GM12873 (cell line): ENCODE measurements at regions not wholly inside any gene's neighbourhood (a gene's known extent, or its start where the extent isn't known, plus 50 kb on each side); places are given as distances from the start of the nearest gene placed in this dataset.

Experiments used
- CTCF ChIP-seq: IDR thresholded peaks from 2 replicates; pipeline ENCODE4 v1.5.1; 2012; ENCODE audit warnings: low read depth, mild to moderate bottlenecking, moderate library complexity, low read length, control low read depth; ENCODE audit not compliant: insufficient read depth; ENCODE audit errors: missing control alignments

- no peak for TF ChIP-seq CTCF
Measured at GRCh38 chr21:27535188-27535587, 568.3 kb upstream of the ADAMTS5 start.

DNA sequence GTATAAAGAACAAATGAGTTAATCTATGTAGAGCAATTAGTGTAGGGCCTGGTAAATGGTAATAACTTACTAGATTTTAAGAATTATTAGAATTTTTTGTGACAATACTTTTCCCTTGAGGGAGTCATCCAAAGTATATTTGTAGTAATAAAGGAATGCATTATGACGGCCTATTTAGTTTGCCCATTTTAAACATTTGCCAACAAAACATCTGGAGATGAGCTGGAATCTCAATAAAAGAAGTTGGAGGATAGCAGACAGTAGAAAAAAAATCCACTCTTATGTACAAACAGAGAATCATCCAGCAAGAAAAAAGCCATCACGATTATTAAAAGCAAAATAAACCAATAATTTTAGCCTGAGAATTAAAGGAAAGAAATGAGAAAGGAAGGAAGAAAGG lies 567.3 kb upstream of the ADAMTS5 start:
- no peak for TF ChIP-seq CTCF

- TF ChIP-seq CTCF: no peak
Measured at GRCh38 chr21:27532076-27532475, 565.2 kb upstream of the ADAMTS5 start.

DNA sequence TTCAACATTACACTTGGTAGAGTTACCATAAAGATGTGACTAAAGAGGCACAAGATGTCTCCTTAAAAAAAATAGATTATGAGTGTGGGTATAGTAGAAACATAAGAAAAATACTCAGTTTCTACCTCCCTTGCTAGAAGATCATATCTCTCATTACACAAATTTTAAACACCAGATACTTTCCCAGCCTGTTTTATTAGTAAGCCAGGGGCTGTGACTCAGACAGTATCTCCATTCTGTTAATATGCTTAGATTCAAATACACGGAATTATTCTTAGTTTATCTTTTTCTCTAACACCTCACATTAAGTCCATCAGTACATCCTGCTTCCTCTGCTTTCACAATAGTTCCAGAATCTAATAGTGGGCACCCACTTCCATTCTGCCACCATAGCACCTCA lies 561.8 kb upstream of the ADAMTS5 start:
- TF ChIP-seq CTCF: no peak

DNA sequence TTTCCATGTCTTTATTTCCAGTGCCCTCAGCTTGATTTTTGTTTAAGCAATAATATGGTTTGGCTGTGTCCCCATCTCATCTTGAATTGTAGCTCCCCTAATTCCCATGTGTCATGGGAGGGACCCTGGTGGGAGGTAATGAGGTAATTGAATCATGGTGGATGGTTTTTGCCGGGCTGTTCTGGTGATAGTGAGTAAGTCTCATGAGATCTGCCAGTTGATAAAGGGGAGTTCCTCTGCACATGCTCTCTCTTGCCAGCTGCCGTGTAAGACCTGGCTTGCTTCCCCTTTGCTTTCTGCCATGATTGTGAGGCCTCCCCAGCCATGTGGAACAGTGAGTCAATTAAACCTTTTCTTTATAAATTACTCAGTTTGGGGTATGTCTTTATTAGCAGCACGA lies 559.6 kb upstream of the ADAMTS5 start:
- no peak for TF ChIP-seq CTCF

GRCh38 chr21:27525780-27526179 lies 558.9 kb upstream of the ADAMTS5 start:
- no peak for TF ChIP-seq CTCF

DNA sequence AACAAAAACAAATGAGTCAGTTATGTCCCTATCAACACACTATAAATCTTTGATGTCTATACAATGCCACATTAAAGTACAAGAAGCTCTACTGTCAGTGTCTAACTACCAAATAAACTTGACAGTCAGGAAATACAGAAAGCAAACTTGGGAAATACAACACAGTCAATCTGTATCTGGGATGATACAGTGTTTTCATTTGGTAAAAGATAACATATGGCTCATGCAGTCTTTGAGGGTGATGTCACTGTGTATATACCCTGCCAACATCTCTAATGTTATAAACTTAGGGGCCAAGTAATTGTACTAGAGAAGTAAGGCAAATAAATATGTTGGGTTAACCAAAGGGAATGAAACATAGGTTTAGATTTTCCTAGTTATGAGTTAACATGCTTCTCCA lies 552.5 kb upstream of the ADAMTS5 start:
- TF ChIP-seq CTCF: no peak

DNA sequence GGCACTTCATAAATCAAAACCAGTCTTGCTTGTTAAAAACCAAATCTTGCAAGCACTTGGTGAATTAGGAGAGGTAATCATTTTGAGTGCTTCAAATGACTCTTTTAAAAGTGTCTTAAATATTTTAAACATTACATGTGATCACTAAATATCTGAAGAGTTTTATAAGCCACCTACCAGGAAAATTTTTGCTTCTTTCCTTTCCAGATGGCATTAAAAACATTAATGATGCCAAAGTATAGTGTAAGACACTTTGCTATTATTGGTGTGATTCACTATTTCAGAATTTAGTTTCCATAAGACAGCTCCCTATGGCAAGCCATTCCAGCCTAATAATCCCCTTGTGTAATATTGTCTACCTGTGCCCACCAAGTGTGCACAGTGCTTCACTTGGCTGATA lies 548.8 kb upstream of the ADAMTS5 start:
- TF ChIP-seq CTCF: no peak
